ENCODE measurements at regions not wholly inside any gene's neighbourhood (a gene's known extent, or its start where the extent isn't known, plus 50 kb on each side); places are given as distances from the start of the nearest gene placed in this dataset.

GRCh38 chr22:49412236-49412635 lies 415.4 kb downstream of the BRD1 start:
- no peak overlapping the region for H2AFZ ChIP-seq (ENCODE audit: low read length)
- no peak overlapping the region for H2BK12ac ChIP-seq (ENCODE audit: low read length)
- H3K14ac ChIP-seq (ENCODE audit: low read length): no peak overlapping the region
- no peak overlapping the region for H2BK15ac ChIP-seq (ENCODE audit: low read length)
- H3K23ac ChIP-seq (ENCODE audit: low read depth, low read length, poor library complexity): no peak overlapping the region
- no peaks in the 10 kb centered on the region for H3K27me3 ChIP-seq (ENCODE audit: control insufficient read depth in 3 of 3, insufficient read depth in 3 of 3, low read depth in 1 of 3, low read length in 3 of 3)
- no peak overlapping the region for H4K91ac ChIP-seq (ENCODE audit: low read depth, low read length, poor library complexity)
- no peak overlapping the region for H3K9ac ChIP-seq (ENCODE audit: low read depth, low read length, poor library complexity)
- H3K4me2 ChIP-seq (ENCODE audit: insufficient read depth, low read length, poor library complexity, severe bottlenecking): no peak overlapping the region
- H3K9me3 ChIP-seq (replicated peaks in 1 of 2; ENCODE audit: control insufficient read depth in 2 of 2, insufficient read depth in 1 of 2, low read depth in 1 of 2, low read length in 2 of 2): no peaks in the 10 kb centered on the region
- no peak overlapping the region for H2BK120ac ChIP-seq (ENCODE audit: low read depth, low read length)
- no peak overlapping the region for H2BK5ac ChIP-seq (ENCODE audit: low read length)
- H2AK5ac ChIP-seq (ENCODE audit: low read depth, low read length): no peak overlapping the region
- H4K8ac ChIP-seq (ENCODE audit: low read depth, low read length): no peak overlapping the region
- no peaks in the 10 kb centered on the region for H3K36me3 ChIP-seq (replicated peaks in 1 of 2; ENCODE audit: control insufficient read depth in 2 of 2, insufficient read depth in 2 of 2, low read length in 2 of 2)
- H3K4me1 ChIP-seq (ENCODE audit: control insufficient read depth in 2 of 2, insufficient read depth in 1 of 2, low read depth in 1 of 2, low read length in 2 of 2): peaks cover 0 to 4% of the 10 kb centered on the region in 2 donors
- no peaks in the 10 kb centered on the region for H3K79me1 ChIP-seq (ENCODE audit: low read depth, low read length)
- H3K4me3 ChIP-seq (ENCODE audit: low read length in 2 of 2): no peak overlapping the region
- no peak overlapping the region for H3K4ac ChIP-seq (ENCODE audit: low read length)
- no peak overlapping the region for H3K18ac ChIP-seq (ENCODE audit: low read length)
- H3K27ac ChIP-seq (replicated peaks; ENCODE audit: low read length): no peak overlapping the region
- DNase-seq (ENCODE audit: low spot score): no peak
- WGBS, 2 donors (ENCODE audit: extremely low coverage in 2 of 2, insufficient read length in 2 of 2, insufficient replicate concordance in 1 of 2): no CpG with 5 or more reads among the region's 13 CpGs

- Histone ChIP-seq H3K9ac (ENCODE audit: low read depth, low read length, poor library complexity) (no peak overlapping the region), H2BK5ac (ENCODE audit: low read length) (no peak overlapping the region), H2BK15ac (ENCODE audit: low read length) (no peak overlapping the region), H2BK12ac (ENCODE audit: low read length) (no peak overlapping the region), H3K79me1 (ENCODE audit: low read depth, low read length) (peaks cover 3% of the 10 kb centered on the region), H3K27ac (replicated peaks; ENCODE audit: low read length) (no peak overlapping the region), H4K91ac (ENCODE audit: low read depth, low read length, poor library complexity) (no peak overlapping the region), H3K4ac (ENCODE audit: low read length) (no peak overlapping the region), H3K36me3 (replicated peaks in 1 of 2; ENCODE audit: control insufficient read depth in 2 of 2, insufficient read depth in 2 of 2, low read length in 2 of 2) (no peaks in the 10 kb centered on the region), H3K4me1 (ENCODE audit: control insufficient read depth in 2 of 2, insufficient read depth in 1 of 2, low read depth in 1 of 2, low read length in 2 of 2) (peaks cover 0 to 3% of the 10 kb centered on the region in 2 donors), H3K4me2 (ENCODE audit: insufficient read depth, low read length, poor library complexity, severe bottlenecking) (no peak overlapping the region), H2AFZ (ENCODE audit: low read length) (no peak overlapping the region), H3K14ac (ENCODE audit: low read length) (no peak overlapping the region), H3K18ac (ENCODE audit: low read length) (no peak overlapping the region), H2BK120ac (ENCODE audit: low read depth, low read length) (no peak overlapping the region), H3K27me3 (ENCODE audit: control insufficient read depth in 3 of 3, insufficient read depth in 3 of 3, low read depth in 1 of 3, low read length in 3 of 3) (no peaks in the 10 kb centered on the region), H4K8ac (ENCODE audit: low read depth, low read length) (no peak overlapping the region), H2AK5ac (ENCODE audit: low read depth, low read length) (no peak overlapping the region), H3K4me3 (ENCODE audit: low read length in 2 of 2) (no peak overlapping the region), H3K23ac (ENCODE audit: low read depth, low read length, poor library complexity) (no peak overlapping the region), H3K9me3 (replicated peaks in 1 of 2; ENCODE audit: control insufficient read depth in 2 of 2, insufficient read depth in 1 of 2, low read depth in 1 of 2, low read length in 2 of 2) (peaks cover 0 to 2% of the 10 kb centered on the region in 2 donors)
- no peak for DNase-seq (ENCODE audit: low spot score)
- no CpG with 5 or more reads among the region's 6 CpGs for WGBS, 2 donors (ENCODE audit: extremely low coverage in 2 of 2, insufficient read length in 2 of 2, insufficient replicate concordance in 1 of 2)
Observed at GRCh38 chr22:49411236-49411635, 416.4 kb downstream of the BRD1 start.

- H4K8ac ChIP-seq (ENCODE audit: low read depth, low read length): no peak overlapping the region
- H3K9me3 ChIP-seq (replicated peaks in 1 of 2; ENCODE audit: control insufficient read depth in 2 of 2, insufficient read depth in 1 of 2, low read depth in 1 of 2, low read length in 2 of 2): peaks cover 0 to 2% of the 10 kb centered on the region in 2 donors
- H3K9ac ChIP-seq (ENCODE audit: low read depth, low read length, poor library complexity): no peak overlapping the region
- no peak for DNase-seq (ENCODE audit: low spot score)
- no peak overlapping the region for H3K4me2 ChIP-seq (ENCODE audit: insufficient read depth, low read length, poor library complexity, severe bottlenecking)
- no CpG with 5 or more reads among the region's 8 CpGs for WGBS, 2 donors (ENCODE audit: extremely low coverage in 2 of 2, insufficient read length in 2 of 2, insufficient replicate concordance in 1 of 2)
- H3K36me3 ChIP-seq (replicated peaks in 1 of 2; ENCODE audit: control insufficient read depth in 2 of 2, insufficient read depth in 2 of 2, low read length in 2 of 2): no peaks in the 10 kb centered on the region
- no peak overlapping the region for H2BK15ac ChIP-seq (ENCODE audit: low read length)
- no peak overlapping the region for H3K23ac ChIP-seq (ENCODE audit: low read depth, low read length, poor library complexity)
- no peaks in the 10 kb centered on the region for H3K4me1 ChIP-seq (ENCODE audit: control insufficient read depth in 2 of 2, insufficient read depth in 1 of 2, low read depth in 1 of 2, low read length in 2 of 2)
- no peak overlapping the region for H2AFZ ChIP-seq (ENCODE audit: low read length)
- no peak overlapping the region for H3K4me3 ChIP-seq (ENCODE audit: low read length in 2 of 2)
- H3K4ac ChIP-seq (ENCODE audit: low read length): no peak overlapping the region
- no peak overlapping the region for H2BK5ac ChIP-seq (ENCODE audit: low read length)
- H3K18ac ChIP-seq (ENCODE audit: low read length): no peak overlapping the region
- H3K14ac ChIP-seq (ENCODE audit: low read length): no peak overlapping the region
- peaks cover 0 to 11% (median 0%) of the 10 kb centered on the region in 3 experiments for H3K27me3 ChIP-seq (ENCODE audit: control insufficient read depth in 3 of 3, insufficient read depth in 3 of 3, low read depth in 1 of 3, low read length in 3 of 3)
- peaks cover 3% of the 10 kb centered on the region for H3K79me1 ChIP-seq (ENCODE audit: low read depth, low read length)
- H2AK5ac ChIP-seq (ENCODE audit: low read depth, low read length): no peak overlapping the region
- no peak overlapping the region for H2BK12ac ChIP-seq (ENCODE audit: low read length)
- no peak overlapping the region for H4K91ac ChIP-seq (ENCODE audit: low read depth, low read length, poor library complexity)
- no peak overlapping the region for H3K27ac ChIP-seq (replicated peaks; ENCODE audit: low read length)
- H2BK120ac ChIP-seq (ENCODE audit: low read depth, low read length): no peak overlapping the region
Observed at GRCh38 chr22:49408102-49408836, 419.4 kb downstream of the BRD1 start.

- H3K18ac ChIP-seq (ENCODE audit: low read length): peak overlapping the region; percentile 76
- H2BK15ac ChIP-seq (ENCODE audit: low read length): no peak overlapping the region
- no CpG with 5 or more reads among the region's 19 CpGs for WGBS, 2 donors (ENCODE audit: extremely low coverage in 2 of 2, insufficient read length in 2 of 2, insufficient replicate concordance in 1 of 2)
- no peak overlapping the region for H3K4me3 ChIP-seq (ENCODE audit: low read length in 2 of 2)
- H2BK5ac ChIP-seq (ENCODE audit: low read length): no peak overlapping the region
- H3K4me1 ChIP-seq (ENCODE audit: control insufficient read depth in 2 of 2, insufficient read depth in 1 of 2, low read depth in 1 of 2, low read length in 2 of 2): no peaks in the 10 kb centered on the region
- no peak overlapping the region for H3K23ac ChIP-seq (ENCODE audit: low read depth, low read length, poor library complexity)
- H3K79me1 ChIP-seq (ENCODE audit: low read depth, low read length): peaks cover 3% of the 10 kb centered on the region
- peaks cover 0 to 2% of the 10 kb centered on the region in 2 donors for H3K9me3 ChIP-seq (replicated peaks in 1 of 2; ENCODE audit: control insufficient read depth in 2 of 2, insufficient read depth in 1 of 2, low read depth in 1 of 2, low read length in 2 of 2)
- no peak overlapping the region for H4K8ac ChIP-seq (ENCODE audit: low read depth, low read length)
- H2BK120ac ChIP-seq (ENCODE audit: low read depth, low read length): no peak overlapping the region
- peak overlapping the region; percentile 38 for H3K14ac ChIP-seq (ENCODE audit: low read length)
- H3K9ac ChIP-seq (ENCODE audit: low read depth, low read length, poor library complexity): no peak overlapping the region
- H4K91ac ChIP-seq (ENCODE audit: low read depth, low read length, poor library complexity): no peak overlapping the region
- no peak overlapping the region for H2AFZ ChIP-seq (ENCODE audit: low read length)
- H3K27ac ChIP-seq (replicated peaks; ENCODE audit: low read length): no peak overlapping the region
- no peak overlapping the region for H3K4me2 ChIP-seq (ENCODE audit: insufficient read depth, low read length, poor library complexity, severe bottlenecking)
- peaks cover 0 to 11% (median 0%) of the 10 kb centered on the region in 3 experiments for H3K27me3 ChIP-seq (ENCODE audit: control insufficient read depth in 3 of 3, insufficient read depth in 3 of 3, low read depth in 1 of 3, low read length in 3 of 3)
- H2BK12ac ChIP-seq (ENCODE audit: low read length): peak overlapping the region; percentile 58
- H2AK5ac ChIP-seq (ENCODE audit: low read depth, low read length): peak overlapping the region; percentile 90
- DNase-seq (ENCODE audit: low spot score): no peak
- no peak overlapping the region for H3K4ac ChIP-seq (ENCODE audit: low read length)
- H3K36me3 ChIP-seq (replicated peaks in 1 of 2; ENCODE audit: control insufficient read depth in 2 of 2, insufficient read depth in 2 of 2, low read length in 2 of 2): no peaks in the 10 kb centered on the region
Observed at GRCh38 chr22:49406879-49407587, 420.6 kb downstream of the BRD1 start.
